ENCODE measurements at regions not wholly inside any gene's neighbourhood (a gene's known extent, or its start where the extent isn't known, plus 50 kb on each side); places are given as distances from the start of the nearest gene placed in this dataset.

DNA sequence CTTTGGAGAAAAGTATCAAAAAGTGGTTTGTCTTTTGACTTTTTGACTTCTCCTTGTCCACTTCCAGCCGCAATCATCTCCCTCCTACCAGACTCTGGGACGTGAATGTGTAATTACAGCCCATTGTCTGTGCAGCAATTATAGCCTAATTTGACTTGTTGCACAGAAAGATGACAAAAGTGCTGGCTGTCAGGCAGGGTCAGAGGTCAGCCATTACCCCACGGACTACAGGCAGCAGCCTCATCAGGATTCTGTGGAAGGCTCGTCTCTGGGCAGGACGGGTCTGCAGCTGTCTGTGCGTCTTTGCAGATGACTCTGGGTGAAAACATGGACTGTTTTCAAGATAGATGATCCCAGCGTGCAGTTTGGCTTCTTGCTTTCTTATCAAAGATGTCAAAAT lies 102.2 kb upstream of the EDNRB start:
- Histone ChIP-seq H3K9me3 (no peaks in the 10 kb centered on the region), H3K27me3 (no peaks in the 10 kb centered on the region), H3K9ac (no peak overlapping the region), H3K4me1 (peaks cover 12% of the 10 kb centered on the region), H4K20me1 (no peaks in the 10 kb centered on the region), H3K27ac (no peak overlapping the region), H3K36me3 (no peaks in the 10 kb centered on the region), H3K4me3 (no peak overlapping the region), H3K4me2 (no peak overlapping the region)
- TF ChIP-seq Cebpa-rat (IDR thresholded peaks at IDR 0.05), result no peak

DNA sequence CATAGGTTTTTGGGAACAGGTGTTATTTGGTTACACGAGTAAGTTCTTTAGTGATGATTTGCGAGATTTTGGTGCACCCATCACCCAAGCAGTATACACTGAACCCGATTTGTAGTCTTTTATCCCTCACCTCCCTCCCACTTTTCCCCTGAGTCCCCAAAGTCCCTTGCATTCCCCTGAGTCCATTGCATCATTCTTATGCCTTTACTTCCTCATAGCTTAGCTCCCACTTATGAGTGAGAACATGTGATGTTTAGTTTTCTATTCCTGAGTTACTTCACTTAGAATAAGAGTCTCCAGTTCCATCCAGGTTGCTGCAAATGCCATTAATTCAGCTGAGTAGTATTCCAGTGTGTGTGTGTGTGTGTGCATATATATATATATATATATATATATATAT lies 97.2 kb upstream of the EDNRB start:
- Histone ChIP-seq H3K27ac (no peak overlapping the region), H4K20me1 (no peaks in the 10 kb centered on the region), H3K9ac (no peak overlapping the region), H3K4me3 (no peak overlapping the region), H3K4me2 (no peak overlapping the region), H3K36me3 (no peaks in the 10 kb centered on the region), H3K27me3 (no peaks in the 10 kb centered on the region), H3K9me3 (no peaks in the 10 kb centered on the region), H3K4me1 (no peaks in the 10 kb centered on the region)
- TF ChIP-seq Cebpa-rat (IDR thresholded peaks at IDR 0.05), result no peak

DNA sequence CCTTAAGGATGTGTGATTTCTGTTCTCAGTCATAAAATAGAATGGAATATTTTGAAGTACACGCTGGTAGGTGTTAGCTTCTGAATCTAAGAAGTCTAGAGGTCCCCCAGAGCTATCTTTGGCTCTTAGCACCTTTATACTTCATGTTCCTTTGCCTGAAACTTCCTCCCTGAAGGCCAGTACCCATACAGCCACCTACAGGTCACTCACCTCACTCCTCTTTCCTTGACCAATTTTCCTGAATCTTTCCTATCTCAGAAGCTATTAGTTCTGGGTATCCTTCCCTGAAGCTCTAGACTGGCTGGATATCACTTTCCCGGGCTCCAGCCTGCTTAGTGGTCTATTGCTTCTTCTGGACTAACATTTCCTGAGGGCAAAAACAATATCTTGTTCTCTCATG lies 93.4 kb upstream of the EDNRB start:
- Histone ChIP-seq H3K9me3 (no peaks in the 10 kb centered on the region), H3K4me3 (no peak overlapping the region), H3K27me3 (no peaks in the 10 kb centered on the region), H3K4me1 (no peaks in the 10 kb centered on the region), H3K27ac (no peak overlapping the region), H3K36me3 (no peaks in the 10 kb centered on the region), H4K20me1 (no peaks in the 10 kb centered on the region), H3K9ac (no peak overlapping the region), H3K4me2 (no peak overlapping the region)
- no peak for TF ChIP-seq Cebpa-rat (IDR thresholded peaks at IDR 0.05)

DNA sequence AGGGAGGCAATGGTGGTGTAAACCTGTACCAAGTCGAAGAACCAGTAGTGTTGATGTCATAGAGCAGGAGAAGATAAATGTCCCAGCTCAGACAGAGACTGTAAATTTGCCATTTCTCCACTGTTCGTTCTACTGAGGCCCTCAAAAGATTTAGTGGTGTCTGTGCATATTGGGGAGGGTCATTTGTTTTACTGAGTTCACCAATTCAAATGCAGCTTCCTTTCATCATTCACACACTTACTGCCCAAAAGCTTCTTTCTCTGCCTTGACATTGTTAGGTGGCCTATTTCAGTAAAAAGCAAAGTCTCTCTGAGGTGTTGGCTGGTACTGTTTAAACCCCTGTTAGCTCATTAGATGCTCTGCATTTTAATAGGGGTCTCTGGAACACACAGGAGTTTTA lies 86.2 kb upstream of the EDNRB start:
- peaks cover 7% of the 10 kb centered on the region for H3K9me3 ChIP-seq
- H4K20me1 ChIP-seq, result no peaks in the 10 kb centered on the region
- no peaks in the 10 kb centered on the region for H3K27me3 ChIP-seq
- no peak overlapping the region for H3K4me2 ChIP-seq
- no peak for TF ChIP-seq Cebpa-rat (IDR thresholded peaks at IDR 0.05)
- H3K4me3 ChIP-seq, result no peak overlapping the region
- H3K4me1 ChIP-seq, result no peaks in the 10 kb centered on the region
- no peaks in the 10 kb centered on the region for H3K36me3 ChIP-seq
- H3K9ac ChIP-seq, result no peak overlapping the region
- no peak overlapping the region for H3K27ac ChIP-seq

DNA sequence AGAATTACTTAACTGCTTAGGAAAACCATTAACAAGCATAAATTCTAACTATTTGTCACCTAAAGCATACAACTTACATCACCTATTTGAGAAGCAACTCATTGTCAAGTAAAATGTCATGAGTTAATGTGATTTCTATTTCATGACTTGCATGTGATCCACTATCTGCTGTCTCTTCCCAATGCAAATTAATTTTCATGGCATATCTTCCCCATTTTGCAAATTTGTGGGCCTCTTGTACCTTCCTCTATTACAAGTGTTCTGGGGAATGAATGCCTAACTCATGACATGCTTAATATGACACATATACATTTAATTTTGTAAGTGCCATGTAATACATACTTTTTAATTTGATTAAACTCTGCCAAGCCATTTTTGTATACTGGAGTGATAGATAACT lies 81.1 kb upstream of the EDNRB start:
- Histone ChIP-seq H3K4me3 (no peak overlapping the region), H3K9ac (no peak overlapping the region), H3K27ac (no peak overlapping the region), H3K27me3 (no peaks in the 10 kb centered on the region), H3K36me3 (no peaks in the 10 kb centered on the region), H4K20me1 (no peaks in the 10 kb centered on the region), H3K4me2 (no peak overlapping the region), H3K4me1 (no peaks in the 10 kb centered on the region), H3K9me3 (peaks cover 7% of the 10 kb centered on the region)
- TF ChIP-seq Cebpa-rat (IDR thresholded peaks at IDR 0.05), result no peak

DNA sequence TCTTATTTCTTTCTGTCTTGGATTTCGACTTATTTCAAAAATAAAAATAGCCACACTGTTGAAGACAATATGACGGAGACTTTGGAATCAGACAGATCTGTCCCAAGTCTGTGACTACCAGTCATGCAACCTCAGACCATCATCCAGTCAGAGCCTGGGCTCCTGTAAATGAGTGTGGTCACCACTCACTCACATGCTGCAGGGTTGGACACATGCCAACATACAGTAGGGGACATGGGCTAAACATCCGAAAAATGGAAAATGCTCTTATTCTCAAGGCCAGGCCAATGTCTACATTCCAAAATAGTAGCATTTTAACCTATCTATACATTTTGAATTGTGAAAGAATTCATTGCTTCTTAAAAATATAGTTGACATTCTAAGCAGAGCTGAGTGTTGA lies 75.5 kb upstream of the EDNRB start:
- H3K27me3 ChIP-seq, result no peaks in the 10 kb centered on the region
- no peak overlapping the region for H3K4me2 ChIP-seq
- H3K9me3 ChIP-seq, result no peaks in the 10 kb centered on the region
- no peak overlapping the region for H3K9ac ChIP-seq
- H3K4me3 ChIP-seq, result no peak overlapping the region
- H4K20me1 ChIP-seq, result no peaks in the 10 kb centered on the region
- TF ChIP-seq Cebpa-rat (IDR thresholded peaks at IDR 0.05), result no peak
- no peak overlapping the region for H3K27ac ChIP-seq
- H3K36me3 ChIP-seq, result no peaks in the 10 kb centered on the region
- no peaks in the 10 kb centered on the region for H3K4me1 ChIP-seq

DNA sequence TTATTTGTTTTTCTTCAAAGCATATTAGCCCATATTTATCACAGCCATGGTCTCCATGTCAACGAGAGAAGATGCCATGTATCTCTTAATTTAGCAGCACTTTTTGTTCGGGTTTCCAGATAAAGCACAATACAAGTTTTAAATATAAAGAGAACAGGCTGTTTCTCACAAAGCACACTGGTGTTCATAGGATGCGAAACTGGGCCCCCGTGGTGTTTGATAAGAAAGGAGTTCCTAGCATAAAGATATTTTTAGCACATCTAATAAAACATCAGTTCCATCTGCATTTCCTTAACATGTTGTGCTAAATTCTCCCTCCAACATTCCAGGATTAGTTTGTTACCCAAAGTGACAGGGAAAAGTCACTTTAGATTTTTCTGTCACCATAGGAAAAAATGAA lies 72.4 kb upstream of the EDNRB start:
- Histone ChIP-seq H3K4me1 (no peaks in the 10 kb centered on the region), H4K20me1 (no peaks in the 10 kb centered on the region), H3K9ac (no peak overlapping the region), H3K4me3 (no peak overlapping the region), H3K36me3 (no peaks in the 10 kb centered on the region), H3K27me3 (no peaks in the 10 kb centered on the region), H3K27ac (no peak overlapping the region), H3K4me2 (no peak overlapping the region), H3K9me3 (no peaks in the 10 kb centered on the region)
- TF ChIP-seq Cebpa-rat (IDR thresholded peaks at IDR 0.05), result no peak

DNA sequence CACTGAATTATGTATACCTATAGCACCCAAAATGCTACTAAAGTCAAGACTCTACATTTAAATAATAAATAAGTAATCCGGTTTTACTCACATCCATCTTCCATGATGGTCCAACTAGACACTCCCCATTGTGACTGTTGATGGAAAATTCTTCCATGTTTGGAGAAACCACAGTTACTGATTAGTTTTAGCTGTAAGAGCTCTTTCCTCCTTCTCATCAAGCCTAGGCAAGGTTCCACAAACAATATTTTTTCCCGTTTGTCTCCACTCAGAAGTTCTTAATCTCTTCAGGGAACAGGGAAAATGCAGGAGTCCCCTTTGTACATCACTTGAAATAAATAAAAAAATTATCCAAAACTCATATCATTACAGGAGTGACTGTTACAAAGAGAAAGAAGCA lies 70.7 kb upstream of the EDNRB start:
- Histone ChIP-seq H3K9me3 (no peaks in the 10 kb centered on the region), H3K4me2 (no peak overlapping the region), H3K27ac (no peak overlapping the region), H3K36me3 (no peaks in the 10 kb centered on the region), H3K4me3 (no peak overlapping the region), H3K27me3 (no peaks in the 10 kb centered on the region), H3K4me1 (no peaks in the 10 kb centered on the region), H3K9ac (no peak overlapping the region), H4K20me1 (no peaks in the 10 kb centered on the region)
- TF ChIP-seq Cebpa-rat (IDR thresholded peaks at IDR 0.05), result no peak

DNA sequence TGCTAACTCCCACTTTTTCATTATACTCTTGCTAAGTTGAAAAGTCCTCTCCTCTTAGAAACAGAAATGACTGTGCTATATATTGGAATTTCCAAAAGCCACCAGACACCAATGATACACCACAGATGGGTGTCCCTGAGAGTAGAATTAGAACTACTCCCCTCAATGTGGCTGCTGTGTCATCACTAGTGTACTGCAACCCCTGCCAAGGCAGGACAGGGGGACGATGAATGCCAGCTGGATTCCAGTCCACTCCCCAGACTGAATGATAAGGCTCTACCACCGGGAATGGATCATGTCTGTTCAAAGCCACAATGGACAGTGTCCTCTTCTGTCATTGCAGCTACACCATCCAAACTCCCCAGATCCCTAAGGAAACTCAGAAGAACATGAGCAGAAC lies 69.7 kb upstream of the EDNRB start:
- Histone ChIP-seq H3K9me3 (no peaks in the 10 kb centered on the region), H3K27me3 (no peaks in the 10 kb centered on the region), H3K4me3 (no peak overlapping the region), H3K36me3 (no peaks in the 10 kb centered on the region), H3K27ac (no peak overlapping the region), H3K4me2 (no peak overlapping the region), H3K4me1 (no peaks in the 10 kb centered on the region), H3K9ac (no peak overlapping the region), H4K20me1 (no peaks in the 10 kb centered on the region)
- no peak for TF ChIP-seq Cebpa-rat (IDR thresholded peaks at IDR 0.05)

DNA sequence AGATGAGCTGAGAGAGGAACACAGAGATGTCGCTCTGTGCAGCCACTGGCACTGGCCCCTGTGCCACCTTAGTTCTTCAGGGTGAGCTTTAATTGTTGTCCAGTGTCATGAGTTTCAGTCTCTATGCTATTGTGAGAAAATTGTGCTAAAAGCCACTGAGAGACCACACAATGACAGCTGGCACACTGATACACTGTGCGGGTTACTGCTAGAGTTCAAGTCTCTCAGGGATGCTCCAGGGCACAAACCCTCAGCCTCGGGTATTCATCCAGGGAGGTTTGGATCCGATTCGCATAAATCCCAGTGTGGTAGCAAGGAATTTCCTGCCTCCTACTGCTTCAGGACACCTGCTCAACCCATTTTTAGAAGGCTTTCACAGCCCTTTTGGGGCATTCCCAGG lies 68.1 kb upstream of the EDNRB start:
- H3K9ac ChIP-seq, result no peak overlapping the region
- no peaks in the 10 kb centered on the region for H3K27me3 ChIP-seq
- no peak overlapping the region for H3K4me3 ChIP-seq
- TF ChIP-seq Cebpa-rat (IDR thresholded peaks at IDR 0.05), result no peak
- no peaks in the 10 kb centered on the region for H3K4me1 ChIP-seq
- no peak overlapping the region for H3K4me2 ChIP-seq
- no peaks in the 10 kb centered on the region for H3K36me3 ChIP-seq
- H3K27ac ChIP-seq, result no peak overlapping the region
- no peaks in the 10 kb centered on the region for H3K9me3 ChIP-seq
- H4K20me1 ChIP-seq, result no peaks in the 10 kb centered on the region

DNA sequence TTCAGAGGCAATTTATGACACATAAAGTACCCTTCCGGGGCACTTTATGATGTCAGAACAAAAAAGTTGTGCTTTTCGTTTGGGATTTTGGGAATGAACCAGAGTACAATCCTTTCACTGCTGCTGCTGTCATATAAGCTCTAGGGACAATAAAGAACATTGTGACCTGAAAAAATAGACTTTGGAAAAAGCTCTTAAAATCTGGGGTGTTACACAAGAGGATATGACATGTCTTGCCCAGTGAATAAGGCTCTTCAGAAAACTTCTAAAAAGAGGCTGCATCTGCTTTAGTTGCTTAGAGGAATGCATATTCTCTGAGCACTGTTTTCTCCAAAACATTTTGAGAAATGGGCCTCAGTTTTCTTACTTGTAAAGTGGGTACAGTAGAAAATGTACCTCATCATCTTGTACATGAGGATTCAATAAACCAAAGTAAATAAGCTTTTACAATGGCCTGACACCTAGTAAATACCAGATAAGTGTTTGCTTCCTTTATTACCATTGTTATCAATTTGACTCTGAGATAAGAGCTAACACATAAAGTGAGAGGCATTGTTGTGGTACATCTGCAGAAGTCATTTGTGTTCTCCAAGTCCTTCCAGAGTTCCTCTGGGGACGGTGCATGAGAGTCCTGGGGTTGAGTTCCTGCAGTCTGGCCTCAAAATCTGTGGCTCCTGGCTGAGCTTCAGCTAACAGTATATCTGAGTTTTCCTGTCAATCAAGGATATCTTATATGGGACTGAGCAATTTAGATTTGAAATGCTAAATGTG lies 67.4 kb upstream of the EDNRB start:
- H3K36me3 ChIP-seq, result no peaks in the 10 kb centered on the region
- no peak for TF ChIP-seq Cebpa-rat (IDR thresholded peaks at IDR 0.05)
- H3K9ac ChIP-seq, result no peak overlapping the region
- H4K20me1 ChIP-seq, result no peaks in the 10 kb centered on the region
- H3K9me3 ChIP-seq, result no peaks in the 10 kb centered on the region
- H3K4me2 ChIP-seq, result no peak overlapping the region
- no peak overlapping the region for H3K27ac ChIP-seq
- H3K4me1 ChIP-seq, result no peaks in the 10 kb centered on the region
- H3K4me3 ChIP-seq, result no peak overlapping the region
- no peaks in the 10 kb centered on the region for H3K27me3 ChIP-seq

Data from BLaER1 (cell line).